Ishikawa (cell line): ENCODE measurements at regions not wholly inside any gene's neighbourhood (a gene's known extent, or its start where the extent isn't known, plus 50 kb on each side); places are given as distances from the start of the nearest gene placed in this dataset.

Experiments used
- CEBPB ChIP-seq: IDR thresholded peaks from 2 replicates; pipeline ENCODE4 v1.6.1; 2012
- CREB1 ChIP-seq: IDR thresholded peaks from 2 replicates; pipeline ENCODE4 v1.6.1; 2012; ENCODE audit warnings: low read depth
- EGR1 ChIP-seq: IDR thresholded peaks from 2 replicates; pipeline ENCODE4 v1.6.1; 2012
- EP300 ChIP-seq: IDR thresholded peaks from 2 replicates; pipeline ENCODE4 v1.6.1; 2012; ENCODE audit warnings: borderline replicate concordance
- MAX ChIP-seq: IDR thresholded peaks from 2 replicates; pipeline ENCODE4 v1.6.1; 2012
- RAD21 ChIP-seq: IDR thresholded peaks from 2 replicates; pipeline ENCODE4 v1.6.1; 2012; ENCODE audit warnings: low read depth

GRCh38 chr6:26155061-26155930, 68.1 kb downstream of the HFE start:
- TF ChIP-seq MAX (no peak), EP300 (no peak), RAD21 (no peak), CEBPB (no peak), EGR1 (no peak), CREB1 (no peak)
